ACC112 (cell line): ENCODE measurements at regions not wholly inside any gene's neighbourhood (a gene's known extent, or its start where the extent isn't known, plus 50 kb on each side); places are given as distances from the start of the nearest gene placed in this dataset.

Experiments used
- H2AFZ ChIP-seq: fragments of 200-600 bp; sonication (generic); one replicate; pipeline ENCODE4 v1.6.0; 2017; ENCODE audit warnings: antibody characterized with exemption, low read length; ENCODE audit not compliant: unreplicated experiment
- H3K27ac ChIP-seq: fragments of 200-600 bp; sonication (generic); 2 replicates; pipeline ENCODE4 v1.5.1; 2014; ENCODE audit warnings: low read depth, mild to moderate bottlenecking, antibody characterized with exemption, low read length, moderate library complexity
- H3K27me3 ChIP-seq: fragments of 200-600 bp; sonication (generic); 2 replicates; pipeline ENCODE4 v1.6.1; 2014; ENCODE audit warnings: mild to moderate bottlenecking, antibody characterized with exemption, low read length, moderate library complexity, mixed read lengths; ENCODE audit not compliant: insufficient read depth
- H3K36me3 ChIP-seq: fragments of 200-600 bp; sonication (generic); 2 replicates; pipeline ENCODE4 v1.6.1; 2016; ENCODE audit warnings: mild to moderate bottlenecking, antibody characterized with exemption, low read length, moderate library complexity, mixed read lengths; ENCODE audit not compliant: insufficient read depth
- H3K4me1 ChIP-seq: fragments of 200-600 bp; sonication (generic); one replicate; pipeline ENCODE4 v1.6.1; 2016; ENCODE audit warnings: low read length, mixed read lengths; ENCODE audit not compliant: insufficient read depth, unreplicated experiment, control insufficient read depth
- H3K4me3 ChIP-seq: fragments of 200-600 bp; sonication (generic); 2 replicates; pipeline ENCODE4 v1.5.1; 2014; ENCODE audit warnings: mild to moderate bottlenecking, low read depth, low read length
- H3K79me2 ChIP-seq: fragments of 200-600 bp; sonication (generic); one replicate; pipeline ENCODE4 v1.6.0; 2016; ENCODE audit warnings: low read length; ENCODE audit not compliant: control insufficient read depth, unreplicated experiment, insufficient read depth

GRCh38 chr10:113411456-113411855 lies 141.4 kb upstream of the HABP2 start:
- Histone ChIP-seq H3K27ac (no peak overlapping the region), H3K79me2 (no peaks in the 10 kb centered on the region), H3K4me3 (no peak overlapping the region), H2AFZ (no peak overlapping the region), H3K36me3 (no peaks in the 10 kb centered on the region), H3K4me1 (no peaks in the 10 kb centered on the region), H3K27me3 (peaks cover 56% of the 10 kb centered on the region)

GRCh38 chr10:113412161-113412560 lies 140.7 kb upstream of the HABP2 start:
- no peak overlapping the region for H2AFZ ChIP-seq

GRCh38 chr10:113414543-113414942 lies 138.3 kb upstream of the HABP2 start:
- H3K27ac ChIP-seq: no peak overlapping the region
- H3K4me1 ChIP-seq: no peaks in the 10 kb centered on the region
- H3K4me3 ChIP-seq: no peak overlapping the region
- H2AFZ ChIP-seq: no peak overlapping the region
- no peaks in the 10 kb centered on the region for H3K79me2 ChIP-seq
- H3K27me3 ChIP-seq: peaks cover 35% of the 10 kb centered on the region
- no peaks in the 10 kb centered on the region for H3K36me3 ChIP-seq

More at GRCh38 chr10:113412161-113412560, 140.7 kb upstream of the HABP2 start:
- Histone ChIP-seq H3K4me3 (no peak overlapping the region), H3K36me3 (no peaks in the 10 kb centered on the region), H3K27ac (no peak overlapping the region), H3K4me1 (no peaks in the 10 kb centered on the region), H3K27me3 (peaks cover 50% of the 10 kb centered on the region), H3K79me2 (no peaks in the 10 kb centered on the region)

- peaks cover 34% of the 10 kb centered on the region for H3K27me3 ChIP-seq
- no peak overlapping the region for H3K27ac ChIP-seq
- no peak overlapping the region for H2AFZ ChIP-seq
- H3K36me3 ChIP-seq: no peaks in the 10 kb centered on the region
- H3K79me2 ChIP-seq: no peaks in the 10 kb centered on the region
- no peaks in the 10 kb centered on the region for H3K4me1 ChIP-seq
- no peak overlapping the region for H3K4me3 ChIP-seq
These were observed 137.6 kb upstream of the HABP2 start for GRCh38 chr10:113415246-113415645.

GRCh38 chr10:113420057-113420732 lies 132.7 kb upstream of the HABP2 start:
- no peak overlapping the region for H2AFZ ChIP-seq
- H3K27ac ChIP-seq: no peak overlapping the region
- H3K4me3 ChIP-seq: no peak overlapping the region
- peaks cover 50% of the 10 kb centered on the region for H3K27me3 ChIP-seq
- H3K36me3 ChIP-seq: no peaks in the 10 kb centered on the region
- no peaks in the 10 kb centered on the region for H3K4me1 ChIP-seq
- H3K79me2 ChIP-seq: no peaks in the 10 kb centered on the region

GRCh38 chr10:113420733-113421675 lies 131.8 kb upstream of the HABP2 start:
- H2AFZ ChIP-seq: no peak overlapping the region
- no peaks in the 10 kb centered on the region for H3K4me1 ChIP-seq
- no peaks in the 10 kb centered on the region for H3K36me3 ChIP-seq
- H3K27ac ChIP-seq: no peak overlapping the region
- H3K4me3 ChIP-seq: no peak overlapping the region
- H3K27me3 ChIP-seq: peaks cover 57% of the 10 kb centered on the region
- H3K79me2 ChIP-seq: no peaks in the 10 kb centered on the region

GRCh38 chr10:113422371-113422770 lies 130.5 kb upstream of the HABP2 start:
- H2AFZ ChIP-seq: no peak overlapping the region

GRCh38 chr10:113423981-113424721 lies 128.7 kb upstream of the HABP2 start:
- H2AFZ ChIP-seq: no peak overlapping the region
- H3K27ac ChIP-seq: no peak overlapping the region
- no peak overlapping the region for H3K4me3 ChIP-seq
- peaks cover 80% of the 10 kb centered on the region for H3K27me3 ChIP-seq
- H3K36me3 ChIP-seq: no peaks in the 10 kb centered on the region
- no peaks in the 10 kb centered on the region for H3K79me2 ChIP-seq
- no peaks in the 10 kb centered on the region for H3K4me1 ChIP-seq

More at GRCh38 chr10:113422371-113422770, 130.5 kb upstream of the HABP2 start:
- Histone ChIP-seq H3K27ac (no peak overlapping the region), H3K79me2 (no peaks in the 10 kb centered on the region), H3K27me3 (peaks cover 66% of the 10 kb centered on the region), H3K4me3 (no peak overlapping the region), H3K36me3 (no peaks in the 10 kb centered on the region), H3K4me1 (no peaks in the 10 kb centered on the region)

- Histone ChIP-seq H3K79me2 (no peaks in the 10 kb centered on the region), H2AFZ (no peak overlapping the region), H3K27ac (no peak overlapping the region), H3K36me3 (no peaks in the 10 kb centered on the region), H3K4me1 (no peaks in the 10 kb centered on the region), H3K4me3 (no peak overlapping the region), H3K27me3 (peaks cover 87% of the 10 kb centered on the region)
These were observed 127.8 kb upstream of the HABP2 start for GRCh38 chr10:113425008-113425407.

- no peak overlapping the region for H2AFZ ChIP-seq
- no peak overlapping the region for H3K4me3 ChIP-seq
- no peaks in the 10 kb centered on the region for H3K4me1 ChIP-seq
- no peak overlapping the region for H3K27ac ChIP-seq
- H3K36me3 ChIP-seq: no peaks in the 10 kb centered on the region
- H3K79me2 ChIP-seq: no peaks in the 10 kb centered on the region
- H3K27me3 ChIP-seq: peaks cover 88% of the 10 kb centered on the region
These were observed 127.3 kb upstream of the HABP2 start for GRCh38 chr10:113425541-113425951.
